H9 (cell line): ENCODE measurements at regions not wholly inside any gene's neighbourhood (a gene's known extent, or its start where the extent isn't known, plus 50 kb on each side); places are given as distances from the start of the nearest gene placed in this dataset.
"Not testable (repeated sequence)": the region's sequence is repeated elsewhere in the genome, so short reads cannot be mapped to it uniquely, and the experiment has no call there.

Source experiments
- DNase-seq: peaks from one replicate; pipeline ENCODE4 v3.0.0-alpha.2; 2017
- H2AFZ ChIP-seq: one replicate; pipeline ENCODE4 v1.6.1; 2013; ENCODE audit warnings: mild to moderate bottlenecking, low read length, control low read depth, moderate library complexity
- H2AK5ac ChIP-seq: 2 replicates; pipeline ENCODE4 v1.6.1; 2013; ENCODE audit warnings: low read length, control low read depth, mixed read lengths; ENCODE audit not compliant: insufficient read length
- H2BK120ac ChIP-seq: one replicate; pipeline ENCODE4 v1.6.1; 2013; ENCODE audit warnings: low read depth, mild to moderate bottlenecking, low read length, control low read depth, inconsistent platforms; ENCODE audit not compliant: poor library complexity, severe bottlenecking
- H2BK12ac ChIP-seq: 2 replicates; pipeline ENCODE4 v1.6.1; 2013; ENCODE audit warnings: low read length, control low read depth, mixed read lengths, low read depth; ENCODE audit not compliant: insufficient read length
- H2BK15ac ChIP-seq: 2 replicates; pipeline ENCODE4 v1.6.1; 2013; ENCODE audit warnings: low read depth, low read length, control low read depth
- H2BK20ac ChIP-seq: one replicate; pipeline ENCODE4 v1.6.1; 2013; ENCODE audit warnings: low read depth, mild to moderate bottlenecking, low read length, control low read depth, inconsistent platforms; ENCODE audit not compliant: poor library complexity, severe bottlenecking
- H2BK5ac ChIP-seq: 2 replicates; pipeline ENCODE4 v1.6.1; 2013; ENCODE audit warnings: low read length, control low read depth, mixed read lengths; ENCODE audit not compliant: insufficient read length
- H3K14ac ChIP-seq: 2 replicates; pipeline ENCODE4 v1.6.1; 2013; ENCODE audit warnings: low read length, control low read depth; ENCODE audit not compliant: insufficient read depth
- H3K18ac ChIP-seq: 2 replicates; pipeline ENCODE4 v1.6.1; 2013; ENCODE audit warnings: low read depth, mild to moderate bottlenecking, mixed read lengths, low read length, control low read depth; ENCODE audit not compliant: insufficient read length
- H3K23ac ChIP-seq: 2 replicates; pipeline ENCODE4 v1.6.1; 2013; ENCODE audit warnings: low read length, control low read depth, mixed read lengths, low read depth; ENCODE audit not compliant: insufficient read length
- H3K23me2 ChIP-seq: 2 replicates; pipeline ENCODE4 v1.6.1; 2013; ENCODE audit warnings: low read depth, mild to moderate bottlenecking, mixed read lengths, low read length, control low read depth; ENCODE audit not compliant: insufficient read length, poor library complexity, severe bottlenecking
- H3K27ac ChIP-seq: 2 replicates; pipeline ENCODE4 v1.5.1; 2013; ENCODE audit warnings: low read length, control low read depth, mixed read lengths, low read depth; ENCODE audit not compliant: insufficient read length
- H3K27me3 ChIP-seq: 2 replicates; pipeline ENCODE4 v1.6.1; 2013; ENCODE audit warnings: low read length, control low read depth, inconsistent platforms; ENCODE audit not compliant: insufficient read depth
- H3K4ac ChIP-seq: 2 replicates; pipeline ENCODE4 v1.6.1; 2013; ENCODE audit warnings: low read depth, mild to moderate bottlenecking, control low read depth, inconsistent platforms, low read length, moderate library complexity
- H3K4me1 ChIP-seq: 2 replicates; pipeline ENCODE4 v1.6.1; 2013; ENCODE audit warnings: low read length, control low read depth, inconsistent platforms; ENCODE audit not compliant: insufficient read depth
- H3K4me2 ChIP-seq: 2 replicates; pipeline ENCODE4 v1.6.1; 2013; ENCODE audit warnings: low read length, control low read depth, mixed read lengths; ENCODE audit not compliant: insufficient read length, insufficient read depth
- H3K56ac ChIP-seq: 2 replicates; pipeline ENCODE4 v1.6.1; 2013; ENCODE audit warnings: low read depth, mild to moderate bottlenecking, mixed read lengths, low read length, control low read depth; ENCODE audit not compliant: insufficient read length
- H3K79me1 ChIP-seq: 2 replicates; pipeline ENCODE4 v1.6.1; 2013; ENCODE audit warnings: low read depth, mild to moderate bottlenecking, moderate library complexity, low read length, control low read depth, inconsistent platforms; ENCODE audit not compliant: insufficient read depth, poor library complexity, severe bottlenecking
- H3K79me2 ChIP-seq: 2 replicates; pipeline ENCODE4 v1.6.1; 2013; ENCODE audit warnings: low read length, control low read depth, inconsistent platforms; ENCODE audit not compliant: insufficient read depth
- H3K9ac ChIP-seq: 2 replicates; pipeline ENCODE4 v1.6.1; 2013; ENCODE audit warnings: low read length, control low read depth, mixed read lengths; ENCODE audit not compliant: insufficient read length; ENCODE audit errors: extremely low read depth
- H3K9me3 ChIP-seq: one replicate; pipeline ENCODE4 v1.6.1; 2013; ENCODE audit warnings: low read depth, low read length, inconsistent platforms; ENCODE audit not compliant: control insufficient read depth
- H3T11ph ChIP-seq: one replicate; pipeline ENCODE4 v1.6.1; 2013; ENCODE audit warnings: mild to moderate bottlenecking, low read length, control low read depth, inconsistent platforms
- H4K20me1 ChIP-seq: one replicate; pipeline ENCODE4 v1.6.1; 2013; ENCODE audit not compliant: control insufficient read depth, insufficient read length, insufficient read depth
- H4K5ac ChIP-seq: 2 replicates; pipeline ENCODE4 v1.6.1; 2013; ENCODE audit warnings: low read depth, mild to moderate bottlenecking, mixed read lengths, low read length, control low read depth; ENCODE audit not compliant: insufficient read length
- H4K8ac ChIP-seq: replicated peaks from 2 replicates; pipeline ENCODE4 v1.6.1; 2013; ENCODE audit warnings: low read length, control low read depth, mixed read lengths, low read depth; ENCODE audit not compliant: insufficient read length
- H4K91ac ChIP-seq: 2 replicates; pipeline ENCODE4 v1.6.1; 2013; ENCODE audit warnings: low read depth, mild to moderate bottlenecking, moderate library complexity, mixed read lengths, low read length, control low read depth; ENCODE audit not compliant: insufficient read length
- H3K27ac Mint-ChIP-seq, 3 experiments: 2 replicates in 2 of 3; 3 replicates in 1 of 3; pipeline ENCODE4 v1.8.0; 2020 to 2021; ENCODE audit warnings: mixed read lengths in 3 of 3, mild to moderate bottlenecking in 1 of 3, moderate library complexity in 1 of 3
- H3K27me3 Mint-ChIP-seq: 2 replicates; pipeline ENCODE4 v1.8.0; 2021; ENCODE audit warnings: low read depth, mild to moderate bottlenecking, moderate library complexity, mixed read lengths
- H3K36me3 Mint-ChIP-seq, 3 experiments: 2 replicates in 2 of 3; 3 replicates in 1 of 3; pipeline ENCODE4 v1.8.0; 2020 to 2021; ENCODE audit warnings: low read depth in 3 of 3, mixed read lengths in 3 of 3; ENCODE audit not compliant: insufficient read depth in 1 of 3
- H3K4me1 Mint-ChIP-seq, 2 experiments: 2 replicates each; pipeline ENCODE4 v1.8.0; 2020; ENCODE audit warnings: mixed read lengths in 2 of 2
- H3K4me3 Mint-ChIP-seq, 2 experiments: 2 replicates in 1 of 2; 3 replicates in 1 of 2; pipeline ENCODE4 v1.8.0; 2020 to 2021; ENCODE audit warnings: mild to moderate bottlenecking in 2 of 2, mixed read lengths in 2 of 2, moderate library complexity in 1 of 2
- H3K9me3 Mint-ChIP-seq, 2 experiments: 2 replicates in 1 of 2; 3 replicates in 1 of 2; pipeline ENCODE4 v1.8.0; 2020; ENCODE audit warnings: mild to moderate bottlenecking in 2 of 2, mixed read lengths in 2 of 2, moderate library complexity in 1 of 2
- WGBS: extraction: QIAGEN DNeasy Blood & Tissue Kit; methylation state at CpG from one replicate; pipeline ENCODE4 v1.1.7; 2013; ENCODE audit warnings: missing lambda C conversion rate, low lambda C conversion rate, mixed read lengths; ENCODE audit not compliant: insufficient read length; ENCODE audit errors: extremely low coverage; 5-methylcytosine and 5-hydroxymethylcytosine counted together
- TF ChIP-seq, protein P1 (sequence below): fragments of 200-600 bp; sonication (generic); conservative IDR thresholded peaks from 3 replicates; pipeline ENCODE4 v1.8.0; 2021; ENCODE audit warnings: antibody characterized with exemption, mild to moderate bottlenecking

DNA sequence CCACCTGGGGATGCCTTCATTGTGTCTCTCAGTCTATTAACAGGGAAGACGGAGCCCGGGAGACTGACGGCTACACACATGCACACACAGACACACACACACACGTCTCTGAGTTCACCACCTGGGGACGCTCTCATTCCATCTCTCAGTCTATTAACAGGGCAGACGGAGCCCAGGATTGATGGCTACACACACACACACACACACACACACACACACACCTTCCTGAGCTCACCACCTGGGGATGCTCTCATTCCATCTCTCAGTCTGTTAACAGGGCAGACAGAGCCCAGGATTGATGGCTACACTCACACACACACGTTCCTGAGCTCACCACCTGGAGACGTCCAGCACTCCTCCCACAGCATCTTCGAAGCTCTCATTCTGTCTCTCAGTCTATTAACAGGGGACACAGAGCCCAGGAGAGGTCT is 143.9 kb downstream of the OR4M2 start:
- no peak overlapping the region for H2BK15ac ChIP-seq
- no peaks in the 10 kb centered on the region for H3K4me1 ChIP-seq
- no peak overlapping the region for H4K91ac ChIP-seq
- H3K23ac ChIP-seq: no peak overlapping the region
- no peaks in the 10 kb centered on the region for H4K20me1 ChIP-seq
- no peak overlapping the region for H2BK20ac ChIP-seq
- H3T11ph ChIP-seq: no peak overlapping the region
- H3K4me2 ChIP-seq: no peak overlapping the region
- no peak overlapping the region for H3K9ac ChIP-seq
- no peak overlapping the region for H2BK12ac ChIP-seq
- Mint-ChIP-seq H3K36me3 (peaks cover 29 to 57% (median 53%) of the 10 kb centered on the region in 3 experiments), H3K27ac (no peak overlapping the region), H3K9me3 (peaks cover 83 to 85% of the 10 kb centered on the region in 2 experiments), H3K4me1 (no peaks in the 10 kb centered on the region), H3K4me3 (no peak overlapping the region; a peak in 1 of 5 replicates), H3K27me3 (peaks cover 17% of the 10 kb centered on the region)
- H3K27ac ChIP-seq: no peak overlapping the region
- H3K56ac ChIP-seq: no peak overlapping the region
- no peak overlapping the region for H3K18ac ChIP-seq
- H3K79me1 ChIP-seq: no peaks in the 10 kb centered on the region
- no peaks in the 10 kb centered on the region for H3K27me3 ChIP-seq
- H2AFZ ChIP-seq: no peak overlapping the region
- no peak overlapping the region for H2AK5ac ChIP-seq
- no peaks in the 10 kb centered on the region for H3K23me2 ChIP-seq
- no peak overlapping the region for H3K14ac ChIP-seq
- WGBS: no CpG with 5 or more reads among the region's 9 CpGs
- TF ChIP-seq, protein P1, sequence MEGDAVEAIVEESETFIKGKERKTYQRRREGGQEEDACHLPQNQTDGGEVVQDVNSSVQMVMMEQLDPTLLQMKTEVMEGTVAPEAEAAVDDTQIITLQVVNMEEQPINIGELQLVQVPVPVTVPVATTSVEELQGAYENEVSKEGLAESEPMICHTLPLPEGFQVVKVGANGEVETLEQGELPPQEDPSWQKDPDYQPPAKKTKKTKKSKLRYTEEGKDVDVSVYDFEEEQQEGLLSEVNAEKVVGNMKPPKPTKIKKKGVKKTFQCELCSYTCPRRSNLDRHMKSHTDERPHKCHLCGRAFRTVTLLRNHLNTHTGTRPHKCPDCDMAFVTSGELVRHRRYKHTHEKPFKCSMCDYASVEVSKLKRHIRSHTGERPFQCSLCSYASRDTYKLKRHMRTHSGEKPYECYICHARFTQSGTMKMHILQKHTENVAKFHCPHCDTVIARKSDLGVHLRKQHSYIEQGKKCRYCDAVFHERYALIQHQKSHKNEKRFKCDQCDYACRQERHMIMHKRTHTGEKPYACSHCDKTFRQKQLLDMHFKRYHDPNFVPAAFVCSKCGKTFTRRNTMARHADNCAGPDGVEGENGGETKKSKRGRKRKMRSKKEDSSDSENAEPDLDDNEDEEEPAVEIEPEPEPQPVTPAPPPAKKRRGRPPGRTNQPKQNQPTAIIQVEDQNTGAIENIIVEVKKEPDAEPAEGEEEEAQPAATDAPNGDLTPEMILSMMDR: no peak
- no peak overlapping the region for H2BK120ac ChIP-seq
- H4K8ac ChIP-seq: no peak overlapping the region
- H3K9me3 ChIP-seq: peaks cover 82% of the 10 kb centered on the region
- H2BK5ac ChIP-seq: no peak overlapping the region
- H3K4ac ChIP-seq: no peak overlapping the region
- H3K79me2 ChIP-seq: no peaks in the 10 kb centered on the region
- DNase-seq: no peak
- no peak overlapping the region for H4K5ac ChIP-seq

DNA sequence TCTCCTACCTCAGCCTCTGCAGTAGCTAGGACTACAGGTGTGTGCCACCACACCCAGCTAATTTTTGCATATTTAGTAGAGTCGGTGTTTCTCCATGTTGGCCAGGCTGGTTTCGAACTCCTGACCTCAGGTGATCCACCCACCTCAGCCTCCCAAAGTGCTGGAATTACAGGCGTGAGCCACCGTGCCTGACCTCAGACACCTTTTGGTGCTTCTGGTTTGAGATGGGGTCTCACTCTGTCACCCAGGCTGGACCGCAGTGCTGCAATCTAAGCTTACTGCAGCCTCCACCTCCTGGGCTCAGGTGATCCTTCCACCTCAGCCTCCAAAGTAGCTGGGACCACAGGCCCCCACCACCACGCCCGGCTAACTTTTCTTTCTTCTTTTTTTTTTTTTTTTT is 144.6 kb downstream of the OR4M2 start:
- not testable (repeated sequence) for DNase-seq, H3K27ac ChIP-seq, H2AFZ ChIP-seq, H3K4me1 Mint-ChIP-seq, H3K27me3 ChIP-seq, H3K79me1 ChIP-seq, H3K9ac ChIP-seq, H2BK15ac ChIP-seq, H3K4ac ChIP-seq, H3K18ac ChIP-seq, H3K4me1 ChIP-seq, H3K23ac ChIP-seq, H2AK5ac ChIP-seq, H4K8ac ChIP-seq, H2BK12ac ChIP-seq, H3K56ac ChIP-seq, H3K4me2 ChIP-seq, H3K23me2 ChIP-seq, H3K79me2 ChIP-seq, H4K20me1 ChIP-seq, H2BK5ac ChIP-seq, H3T11ph ChIP-seq, H2BK20ac ChIP-seq, H4K5ac ChIP-seq, H2BK120ac ChIP-seq, H3K4me3 Mint-ChIP-seq, H3K14ac ChIP-seq, H3K27ac Mint-ChIP-seq, H4K91ac ChIP-seq
- H3K9me3 Mint-ChIP-seq: peaks cover 90 to 92% of the 10 kb centered on the region in 2 experiments
- H3K9me3 ChIP-seq: peaks cover 89% of the 10 kb centered on the region
- H3K27me3 Mint-ChIP-seq: peaks cover 17% of the 10 kb centered on the region
- H3K36me3 Mint-ChIP-seq: peaks cover 29 to 61% (median 57%) of the 10 kb centered on the region in 3 experiments
- no CpG with 5 or more reads among the region's 7 CpGs for WGBS
